ENCODE measurements at regions not wholly inside any gene's neighbourhood (a gene's known extent, or its start where the extent isn't known, plus 50 kb on each side); places are given as distances from the start of the nearest gene placed in this dataset.

DNA sequence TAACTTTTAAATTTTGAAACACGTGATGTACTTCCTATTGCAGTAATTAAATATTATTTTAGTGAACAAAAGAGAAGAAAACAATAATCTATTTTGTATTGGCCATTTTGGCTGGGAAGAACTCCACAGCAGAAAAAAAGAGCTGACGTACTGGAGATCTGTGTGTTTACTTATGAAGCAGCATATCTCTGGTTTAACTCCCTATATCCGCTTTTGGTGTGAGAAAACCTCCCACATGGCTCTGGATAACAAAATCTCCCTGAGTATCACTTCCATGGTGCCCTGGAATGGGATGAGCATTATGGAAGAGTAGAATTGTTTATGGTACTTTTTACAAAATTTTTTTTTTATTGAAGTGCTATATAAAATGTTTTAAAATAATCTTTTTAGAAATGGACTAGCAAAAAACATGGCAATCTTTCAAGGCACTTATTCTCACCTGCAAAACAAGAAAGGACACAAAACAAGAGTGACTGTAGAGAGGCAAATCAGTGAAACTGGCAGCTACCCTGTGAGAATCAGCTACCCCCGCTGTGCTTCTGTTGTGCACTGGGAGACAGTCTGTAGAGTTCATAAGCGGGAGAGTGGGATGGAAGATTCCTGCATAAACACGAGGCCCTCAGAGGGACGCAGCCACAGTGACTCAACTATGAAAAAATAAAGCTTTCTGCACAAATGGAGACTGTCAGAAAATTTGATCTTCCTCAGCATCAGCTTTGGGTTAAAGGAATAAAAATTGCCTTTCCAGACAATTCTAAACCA lies 762.2 kb upstream of the HS6ST1 start:
- no peak for DNase-seq (ENCODE audit: low read depth in 2 of 2, low spot score in 1 of 2)

DNA sequence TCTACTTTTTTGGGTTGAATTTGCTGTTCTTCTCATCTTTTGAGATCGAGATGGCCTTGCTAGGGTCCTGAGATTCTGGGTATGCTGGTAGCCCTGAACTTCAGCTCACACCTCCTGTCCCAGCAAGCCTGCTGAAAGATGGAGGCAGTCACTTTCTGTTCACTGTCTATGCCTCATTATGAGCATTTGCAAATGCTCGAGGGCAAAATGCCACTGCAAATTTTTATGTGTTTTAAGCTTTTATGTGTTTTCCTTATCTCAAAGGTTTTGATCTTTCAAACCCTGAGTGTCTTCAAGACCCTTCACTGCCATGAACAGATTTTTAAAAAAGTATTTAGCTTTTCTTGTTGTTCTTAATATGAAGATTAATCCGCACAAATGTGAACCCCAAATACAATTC lies 766.7 kb upstream of the HS6ST1 start:
- DNase-seq (ENCODE audit: low read depth in 2 of 2, low spot score in 1 of 2) = no peak

DNA sequence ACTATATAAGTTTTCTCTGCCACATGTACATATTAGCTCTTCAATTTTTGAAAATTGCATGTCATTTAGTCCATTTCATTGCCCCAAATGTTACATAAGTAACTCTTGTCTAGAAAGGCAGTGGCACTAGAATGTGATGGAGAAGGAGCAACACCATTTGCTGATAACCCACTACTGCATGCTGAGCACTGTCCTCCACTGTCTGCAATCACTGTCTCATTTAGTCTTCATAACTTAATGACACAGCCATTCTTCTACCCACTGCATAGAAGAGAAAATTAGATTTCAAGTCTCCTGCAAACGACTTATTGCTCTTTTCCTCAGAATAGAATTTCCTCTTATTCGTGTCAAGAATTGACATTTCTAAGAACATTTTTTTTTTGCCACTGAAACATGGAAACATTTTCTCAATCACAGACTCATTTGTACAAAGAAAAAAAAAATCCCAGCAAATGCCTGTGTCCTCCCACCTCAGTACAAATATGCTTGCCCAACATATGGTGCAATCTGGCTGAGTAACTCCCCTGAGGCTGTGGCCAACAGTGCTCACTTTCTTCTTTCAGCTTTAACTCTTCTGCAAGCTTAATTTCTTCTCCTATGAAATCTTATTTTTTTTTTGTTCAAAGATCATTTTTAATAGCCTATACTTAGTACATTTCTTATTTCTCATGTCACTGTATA lies 768.6 kb upstream of the HS6ST1 start:
- DNase-seq (ENCODE audit: low read depth in 2 of 2, low spot score in 1 of 2) = no peak

DNA sequence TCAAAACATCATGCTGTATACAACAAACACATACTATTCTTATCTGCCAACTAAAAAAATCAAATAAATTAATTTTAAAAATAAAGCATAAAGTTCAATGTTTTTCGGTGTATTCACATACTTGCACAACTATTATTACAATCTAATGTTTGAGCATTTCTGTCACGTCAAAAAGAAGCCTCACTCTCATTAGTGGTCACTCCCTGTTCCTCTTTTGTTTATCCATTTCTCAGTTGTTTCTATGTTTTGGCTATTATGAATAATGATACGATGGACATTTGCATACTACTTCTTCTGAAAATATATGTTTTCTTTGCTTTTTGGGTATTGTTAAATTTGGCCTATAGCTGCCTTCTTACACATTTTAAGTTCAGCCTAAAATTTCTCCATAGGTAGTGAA lies 773.0 kb upstream of the HS6ST1 start:
- DNase-seq (ENCODE audit: low read depth in 2 of 2, low spot score in 1 of 2) = no peak

DNA sequence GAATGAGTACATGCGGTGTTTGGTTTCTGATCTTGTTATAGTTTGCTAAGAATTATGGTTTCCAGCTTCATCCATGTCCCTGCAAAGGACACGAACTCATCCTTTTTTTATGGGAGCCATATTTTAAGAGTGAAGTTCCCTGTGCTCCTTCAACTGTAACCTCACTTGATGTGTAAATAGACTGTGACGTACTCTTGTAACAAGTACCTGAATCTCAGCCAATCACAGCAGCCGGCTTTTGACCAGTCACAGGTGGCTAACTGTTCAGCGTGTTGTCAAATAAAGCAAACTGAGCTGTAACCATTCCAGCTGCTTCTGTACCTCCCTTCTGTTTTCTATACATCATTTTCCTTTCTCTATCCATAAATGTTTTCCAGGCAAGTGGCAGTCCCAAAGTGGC lies 774.3 kb upstream of the HS6ST1 start:
- DNase-seq (ENCODE audit: low read depth in 2 of 2, low spot score in 1 of 2) = no peak

DNA sequence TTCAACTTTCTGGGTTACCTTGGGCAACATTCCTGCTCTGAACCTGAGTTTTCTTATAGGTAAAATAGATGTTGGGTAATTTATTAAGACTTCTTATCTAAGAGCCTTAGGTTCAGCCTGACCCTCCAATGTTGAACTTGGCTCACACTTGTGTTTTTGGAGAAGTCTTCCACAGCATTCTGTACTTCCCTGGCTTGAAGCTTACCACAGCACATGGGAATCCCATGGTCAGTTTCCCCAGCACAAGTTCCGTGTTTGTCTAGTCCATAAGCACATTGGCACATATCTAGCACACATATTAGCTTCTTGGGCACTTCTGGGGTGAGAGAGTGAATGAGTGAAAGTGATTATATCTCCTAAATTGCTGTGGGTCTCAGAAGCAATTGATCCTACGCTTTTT lies 782.5 kb upstream of the HS6ST1 start:
- DNase-seq (ENCODE audit: low read depth in 2 of 2, low spot score in 1 of 2) = no peak

DNA sequence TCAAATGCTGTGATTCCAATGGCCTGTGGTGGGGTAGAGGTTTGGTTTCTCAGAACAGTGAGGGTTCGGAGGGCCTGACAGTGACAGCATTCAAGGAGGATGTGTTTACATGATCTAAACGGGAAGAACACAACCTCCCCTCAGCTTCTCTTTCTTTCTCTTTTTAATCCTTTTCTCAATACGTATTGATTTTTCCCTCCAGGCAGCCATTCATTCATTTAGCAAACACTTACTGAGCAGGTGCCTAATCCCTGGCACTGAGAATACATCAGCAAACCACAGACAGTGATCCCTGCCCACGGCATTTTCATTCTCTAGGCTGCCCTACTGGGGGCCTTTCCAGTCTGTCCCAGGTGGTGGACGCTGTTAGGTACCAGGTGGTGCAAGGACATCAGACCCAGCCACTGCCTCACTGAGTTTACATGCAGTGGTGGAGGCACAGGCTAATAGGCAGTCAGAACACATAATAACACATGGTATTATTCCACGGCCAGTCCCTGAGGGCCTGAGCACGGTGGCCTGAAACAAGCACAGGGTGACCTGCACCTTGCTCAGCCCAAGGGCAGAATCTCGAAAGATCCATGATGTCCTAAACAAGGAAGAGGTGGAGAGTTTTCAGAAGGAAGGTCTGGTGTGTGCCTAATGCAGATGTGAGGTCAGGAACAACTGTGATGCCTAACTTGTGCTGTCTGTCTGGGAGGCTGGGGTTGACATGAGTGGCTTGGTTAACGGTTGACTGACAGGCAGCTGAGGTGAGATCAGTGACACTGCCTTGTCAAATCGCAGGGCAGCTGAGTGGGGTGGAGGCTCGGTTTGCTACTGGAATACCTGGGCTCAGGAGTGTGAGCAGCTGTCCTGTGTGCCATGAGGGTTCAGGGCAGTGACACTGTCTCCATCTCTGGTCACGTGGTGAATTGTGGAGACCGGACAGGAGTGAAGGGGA lies 785.5 kb upstream of the HS6ST1 start:
- DNase-seq (ENCODE audit: low read depth in 2 of 2, low spot score in 1 of 2) = no peak

DNA sequence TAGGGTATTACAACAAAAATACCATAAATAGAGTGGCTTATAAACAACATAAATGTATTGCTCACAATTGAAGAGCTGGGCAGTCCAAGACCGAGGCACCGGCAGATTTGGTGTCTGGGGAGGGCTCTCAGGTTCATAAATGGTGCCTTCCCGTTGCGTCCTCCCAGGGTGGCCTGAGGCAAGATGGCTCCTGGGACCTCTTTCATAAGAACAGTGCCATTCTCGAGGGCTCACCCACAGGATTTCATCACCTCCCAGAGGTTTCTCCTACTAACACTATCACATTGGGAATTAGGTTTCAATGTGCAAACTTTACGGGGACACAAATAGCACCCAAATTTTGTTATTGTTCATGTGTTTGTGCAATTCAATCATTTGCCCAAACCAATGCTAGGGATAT lies 793.5 kb upstream of the HS6ST1 start:
- DNase-seq (ENCODE audit: low read depth in 2 of 2, low spot score in 1 of 2) = no peak

DNA sequence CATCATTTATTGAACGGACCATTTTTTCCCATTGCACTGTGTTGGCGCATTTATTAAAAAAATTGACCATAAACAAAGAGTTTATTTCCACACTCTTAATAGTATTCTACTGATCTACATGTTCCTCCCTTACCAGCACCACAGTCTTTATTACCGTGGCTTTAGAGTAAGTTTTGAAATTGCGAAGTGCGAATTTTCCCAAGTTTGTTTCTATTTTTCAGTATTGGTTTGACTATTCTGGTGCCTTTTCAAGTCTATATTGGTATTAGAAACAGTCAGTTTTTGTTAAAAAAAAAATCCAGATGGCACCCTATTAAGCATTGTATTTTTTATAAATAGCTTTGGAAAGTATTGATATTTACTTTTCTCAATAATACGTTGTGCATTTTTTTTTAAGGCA lies 795.1 kb upstream of the HS6ST1 start:
- no peak for DNase-seq (ENCODE audit: low read depth in 2 of 2, low spot score in 1 of 2)

DNA sequence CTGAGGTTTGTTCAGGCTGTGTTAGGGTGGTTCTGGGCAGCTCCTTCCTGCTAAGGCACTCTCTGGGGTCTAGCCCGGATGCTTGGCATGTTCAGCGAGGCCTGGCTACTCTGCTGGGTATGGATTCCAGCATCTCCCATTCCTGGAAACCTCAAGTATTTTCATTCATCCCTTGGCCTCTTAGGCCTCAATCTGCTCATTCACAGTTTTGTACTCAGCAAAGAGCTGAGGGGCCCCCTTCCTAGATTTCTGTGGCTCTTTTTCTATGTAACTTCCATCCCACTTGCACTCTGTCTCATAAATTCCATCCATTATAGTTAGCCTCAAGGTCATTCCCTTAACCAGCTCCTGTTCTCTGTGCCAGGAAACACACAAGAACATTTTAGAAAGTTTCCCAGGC lies 798.8 kb upstream of the HS6ST1 start:
- no peak for DNase-seq (ENCODE audit: low read depth in 2 of 2, low spot score in 1 of 2)

DNA sequence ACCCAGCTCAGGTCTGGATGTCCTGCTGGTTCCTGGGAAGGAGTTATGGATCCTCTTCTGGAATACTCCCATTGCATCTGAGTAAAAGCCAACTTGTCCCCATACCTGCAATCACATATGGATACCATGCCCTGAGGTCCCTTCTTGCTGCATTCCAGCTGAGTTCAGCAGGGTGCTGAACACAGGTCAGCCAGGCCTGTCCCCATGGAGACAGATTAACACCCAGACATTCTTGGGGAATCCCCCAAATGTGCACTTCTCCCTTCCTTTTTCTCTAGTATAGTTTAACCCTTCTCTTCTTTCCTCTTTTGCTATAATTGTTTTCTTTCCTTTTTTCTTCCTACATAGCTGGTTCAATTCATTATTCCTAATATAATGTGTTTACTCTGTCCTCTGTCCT lies 799.6 kb upstream of the HS6ST1 start:
- no peak for DNase-seq (ENCODE audit: low read depth in 2 of 2, low spot score in 1 of 2)

DNA sequence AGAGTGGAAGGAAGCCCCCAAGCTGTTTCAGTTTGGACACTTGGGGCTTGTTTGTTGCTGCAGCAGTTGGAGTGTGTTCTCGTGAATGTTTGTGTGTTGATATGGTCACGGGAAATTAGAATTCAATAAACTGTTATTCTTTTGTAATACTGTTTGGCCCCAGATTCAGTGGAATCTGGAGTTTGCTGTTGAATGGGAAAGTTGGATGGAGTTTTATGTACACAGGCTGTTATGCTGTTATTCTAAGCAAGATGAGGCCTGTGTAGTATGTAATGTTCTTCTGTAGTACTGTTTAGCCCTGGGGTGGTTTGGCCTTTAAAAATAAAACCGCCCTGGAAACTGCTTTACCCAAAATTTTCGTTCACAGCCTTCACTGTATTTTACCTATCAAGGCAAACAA lies 810.4 kb upstream of the HS6ST1 start:
- no peak for DNase-seq (ENCODE audit: low read depth in 2 of 2, low spot score in 1 of 2)

DNA sequence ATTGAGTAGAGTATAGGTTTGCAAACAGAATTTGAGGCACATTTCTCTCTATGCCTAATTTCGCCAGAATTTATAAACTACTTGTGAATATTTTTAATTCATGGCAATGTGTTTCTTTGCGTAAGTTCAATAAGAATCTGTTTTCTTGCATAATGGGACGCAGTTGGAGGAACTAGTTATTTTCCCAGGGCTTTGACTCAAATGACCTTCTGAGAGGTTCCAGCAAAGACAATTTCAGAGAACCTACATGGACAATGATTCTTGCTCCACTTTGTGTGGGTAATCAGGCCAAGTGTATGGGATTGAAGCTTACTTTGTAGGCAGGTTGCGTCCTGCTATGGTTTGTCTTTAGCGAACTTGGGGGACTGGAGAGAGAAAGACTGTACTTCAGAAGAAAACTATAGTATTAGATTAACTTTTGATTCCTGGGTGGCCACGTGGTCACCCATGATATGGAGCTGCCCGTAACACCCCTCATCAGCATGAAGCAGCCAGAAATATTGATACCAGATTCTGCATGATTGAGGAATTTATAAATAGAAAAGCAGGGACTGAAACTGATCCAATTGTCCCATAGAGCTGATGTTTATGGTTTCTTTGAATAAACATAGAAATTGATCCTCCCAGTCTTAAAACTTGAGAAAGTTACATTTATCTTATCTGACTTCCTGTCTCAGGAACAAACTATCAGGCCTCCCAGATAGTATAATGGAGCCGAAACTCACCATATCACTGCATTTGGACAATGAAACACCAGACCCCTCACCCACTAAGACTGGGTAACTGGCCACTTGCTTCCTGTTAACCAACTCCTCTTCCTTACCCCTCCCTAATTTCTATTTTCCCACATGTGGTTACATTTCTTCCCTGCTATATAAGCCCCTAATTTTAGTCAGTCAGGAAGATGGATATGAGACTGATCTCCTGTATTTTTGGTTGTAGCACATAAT lies 815.3 kb upstream of the HS6ST1 start:
- no peak for DNase-seq (ENCODE audit: low read depth in 2 of 2, low spot score in 1 of 2)

DNA sequence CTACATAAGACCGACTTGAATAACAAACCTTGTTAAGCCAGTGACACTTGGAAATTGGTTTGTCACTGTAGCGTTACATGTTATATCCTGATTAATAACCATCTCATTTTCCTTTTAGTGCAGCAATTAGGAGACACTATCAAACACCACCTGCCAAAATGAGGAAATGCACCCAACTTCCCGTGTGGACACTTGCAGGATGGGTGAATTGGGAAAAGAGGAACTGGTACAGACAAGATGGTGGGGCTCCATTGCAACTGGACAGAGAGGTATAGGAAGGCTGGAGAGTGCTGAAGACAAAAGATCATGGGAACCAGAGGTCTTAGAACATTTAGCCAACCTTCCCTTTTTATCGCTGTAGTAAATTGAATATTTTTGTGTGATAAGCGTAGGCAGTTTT lies 816.3 kb upstream of the HS6ST1 start:
- DNase-seq (ENCODE audit: low read depth in 2 of 2, low spot score in 1 of 2) = no peak

DNA sequence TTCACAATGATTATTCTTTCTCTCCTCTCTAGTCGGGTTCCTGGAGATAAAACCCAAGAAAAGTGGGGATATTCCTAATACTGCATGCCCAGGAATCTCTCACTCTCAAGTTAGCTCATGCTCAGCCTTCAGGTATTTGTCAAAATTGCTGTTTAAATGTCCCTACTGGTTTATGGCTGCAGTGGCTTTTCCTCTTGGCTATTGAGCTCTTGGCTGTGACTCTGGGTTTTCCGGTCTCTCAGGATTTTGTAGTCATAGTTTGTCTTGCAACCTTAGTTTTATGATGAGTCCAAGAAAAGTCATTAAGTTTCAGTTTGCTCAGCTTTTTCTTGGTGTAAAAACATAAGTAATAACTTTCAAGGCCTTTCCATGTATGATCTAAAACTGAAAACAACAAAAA lies 820.7 kb upstream of the HS6ST1 start:
- DNase-seq (ENCODE audit: low read depth in 2 of 2, low spot score in 1 of 2) = no peak

DNA sequence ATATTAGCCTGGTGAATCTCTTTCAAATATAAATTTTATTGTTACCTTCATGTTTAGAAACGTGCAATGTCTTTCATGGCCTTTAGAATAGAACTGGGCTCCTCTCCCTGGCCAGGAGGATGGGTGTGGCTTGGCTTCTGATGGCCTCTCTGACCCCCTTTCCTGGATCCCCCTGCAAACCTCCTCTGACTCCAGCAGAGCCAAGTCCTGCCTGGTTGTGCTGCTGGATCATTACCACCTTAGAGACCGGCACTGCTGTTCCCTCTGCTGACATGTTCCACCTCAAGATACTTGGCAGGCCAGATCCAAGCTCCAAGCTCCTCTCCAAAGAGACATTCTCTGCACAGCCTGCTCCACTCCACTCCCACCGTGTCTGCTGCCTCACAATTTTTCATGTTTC lies 823.8 kb upstream of the HS6ST1 start:
- DNase-seq (ENCODE audit: low read depth in 2 of 2, low spot score in 1 of 2) = no peak

DNA sequence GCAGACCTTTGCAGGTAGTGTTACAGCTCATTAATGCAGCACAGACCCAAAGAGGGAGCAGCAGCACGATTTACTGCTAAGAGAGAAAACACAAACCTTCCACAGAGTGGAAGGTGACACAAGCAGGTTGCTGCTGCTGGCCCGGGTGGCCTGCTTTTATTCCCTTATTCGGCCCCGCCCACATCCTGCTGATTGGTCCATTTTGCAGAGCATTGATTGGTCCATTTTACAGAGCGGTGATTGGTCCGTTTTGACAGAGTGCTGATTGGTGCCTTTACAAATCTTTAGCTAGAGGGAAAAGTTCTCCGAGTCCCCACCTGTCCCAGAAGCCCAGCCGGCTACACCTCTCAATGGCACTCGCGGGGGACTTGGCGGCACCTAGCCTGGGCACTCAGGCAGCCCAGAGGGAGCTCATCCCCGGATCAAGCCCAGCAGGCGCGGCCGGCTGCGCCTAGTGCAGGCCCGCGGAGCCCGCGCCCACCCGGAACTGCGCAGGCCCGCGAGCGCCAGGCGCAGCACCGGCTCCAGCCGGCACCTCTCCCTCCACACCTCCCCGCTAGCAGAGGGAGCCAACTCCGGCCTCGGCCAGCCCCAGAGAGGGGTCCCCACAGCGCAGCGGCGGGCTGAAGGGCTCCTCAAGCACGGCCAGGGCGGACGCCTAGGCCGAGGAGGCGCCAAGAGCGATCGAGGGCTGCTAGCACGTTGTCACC lies 825.6 kb upstream of the HS6ST1 start:
- no peak for DNase-seq (ENCODE audit: low read depth in 2 of 2, low spot score in 1 of 2)

DNA sequence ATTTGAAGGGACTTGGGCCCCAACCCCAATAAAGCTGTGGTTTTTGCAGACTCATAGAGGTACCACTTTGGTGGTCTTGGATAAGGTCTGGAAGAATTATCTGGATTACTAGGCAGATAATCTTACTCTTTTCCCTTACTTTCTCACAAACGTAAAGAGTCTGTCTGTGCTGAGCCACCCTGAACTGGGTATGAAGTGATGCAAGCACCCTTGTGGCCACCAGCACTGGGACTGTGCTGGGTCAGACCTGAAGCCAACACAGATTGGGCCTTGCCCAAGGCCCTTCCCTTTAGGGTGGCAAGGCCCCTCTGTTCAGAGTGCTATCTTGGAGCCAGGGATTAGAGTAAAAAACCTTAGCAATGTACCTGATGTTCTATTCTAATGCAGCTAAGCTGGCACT lies 827.0 kb upstream of the RAB6C start:
- no peak for DNase-seq (ENCODE audit: low read depth in 2 of 2, low spot score in 1 of 2)

DNA sequence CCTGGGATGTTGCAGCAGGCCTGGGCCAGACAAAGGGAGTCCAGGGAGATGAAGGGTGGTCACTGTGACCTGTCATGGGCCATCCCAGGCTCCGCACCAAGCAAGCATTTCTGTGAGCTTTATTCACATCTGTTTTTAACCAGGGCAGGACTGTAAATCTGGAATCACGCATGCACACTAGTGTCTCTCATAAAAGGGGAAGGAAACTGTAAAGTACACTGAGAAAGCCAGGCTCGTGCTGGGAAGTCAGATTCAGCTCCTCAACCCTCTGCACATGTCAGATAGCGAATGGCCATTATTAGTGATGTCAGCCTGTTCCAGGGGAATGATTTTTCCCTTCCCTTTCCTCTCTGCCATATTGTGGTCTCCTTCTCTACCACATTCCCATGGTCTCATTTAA lies 818.6 kb upstream of the RAB6C start:
- no peak for DNase-seq (ENCODE audit: low read depth in 2 of 2, low spot score in 1 of 2)
